MM.1S (cell line): ENCODE measurements at regions not wholly inside any gene's neighbourhood (a gene's known extent, or its start where the extent isn't known, plus 50 kb on each side); places are given as distances from the start of the nearest gene placed in this dataset.

ENCODE experiments used
- EZH2 ChIP-seq: fragments of 300-600 bp; sonication (generic); optimal IDR thresholded peaks from 2 replicates; pipeline ENCODE3; 2017; ENCODE audit warnings: low read depth, mild to moderate bottlenecking, antibody characterized with exemption, low read length, mixed read lengths
- EZH2phosphoT487 ChIP-seq: fragments of 300-600 bp; sonication (generic); IDR thresholded peaks from 2 replicates; pipeline ENCODE4 v1.6.1; 2018; ENCODE audit warnings: antibody characterized with exemption, low read length
- TF ChIP-seq, protein P1 (sequence below): fragments of 300-600 bp; sonication (generic); IDR thresholded peaks from 2 replicates; pipeline ENCODE4 v1.5.1; 2016; ENCODE audit warnings: antibody characterized with exemption, low read length, mixed read lengths

- TF ChIP-seq, protein P1, sequence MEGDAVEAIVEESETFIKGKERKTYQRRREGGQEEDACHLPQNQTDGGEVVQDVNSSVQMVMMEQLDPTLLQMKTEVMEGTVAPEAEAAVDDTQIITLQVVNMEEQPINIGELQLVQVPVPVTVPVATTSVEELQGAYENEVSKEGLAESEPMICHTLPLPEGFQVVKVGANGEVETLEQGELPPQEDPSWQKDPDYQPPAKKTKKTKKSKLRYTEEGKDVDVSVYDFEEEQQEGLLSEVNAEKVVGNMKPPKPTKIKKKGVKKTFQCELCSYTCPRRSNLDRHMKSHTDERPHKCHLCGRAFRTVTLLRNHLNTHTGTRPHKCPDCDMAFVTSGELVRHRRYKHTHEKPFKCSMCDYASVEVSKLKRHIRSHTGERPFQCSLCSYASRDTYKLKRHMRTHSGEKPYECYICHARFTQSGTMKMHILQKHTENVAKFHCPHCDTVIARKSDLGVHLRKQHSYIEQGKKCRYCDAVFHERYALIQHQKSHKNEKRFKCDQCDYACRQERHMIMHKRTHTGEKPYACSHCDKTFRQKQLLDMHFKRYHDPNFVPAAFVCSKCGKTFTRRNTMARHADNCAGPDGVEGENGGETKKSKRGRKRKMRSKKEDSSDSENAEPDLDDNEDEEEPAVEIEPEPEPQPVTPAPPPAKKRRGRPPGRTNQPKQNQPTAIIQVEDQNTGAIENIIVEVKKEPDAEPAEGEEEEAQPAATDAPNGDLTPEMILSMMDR = no peak
- no peak for TF ChIP-seq EZH2
- TF ChIP-seq EZH2phosphoT487 = no peak
Measured at GRCh38 chr21:27487676-27488075, 520.8 kb upstream of the ADAMTS5 start.
